HTR-8/SVneo (cell line): ENCODE measurements at regions not wholly inside any gene's neighbourhood (a gene's known extent, or its start where the extent isn't known, plus 50 kb on each side); places are given as distances from the start of the nearest gene placed in this dataset.
"Not testable (repeated sequence)": the region's sequence is repeated elsewhere in the genome, so short reads cannot be mapped to it uniquely, and the experiment has no call there.

ENCODE experiments used
- DNase-seq: peaks from one replicate; pipeline ENCODE4 v3.0.0; 2011; ENCODE audit warnings: low spot score, mixed read lengths; ENCODE audit not compliant: insufficient read length
- FAIRE-seq: peaks from 2 replicates; lab custom pipeline; 2011; peaks lifted over from hg19 to GRCh38; lab: Jason Lieb, UNC

DNA sequence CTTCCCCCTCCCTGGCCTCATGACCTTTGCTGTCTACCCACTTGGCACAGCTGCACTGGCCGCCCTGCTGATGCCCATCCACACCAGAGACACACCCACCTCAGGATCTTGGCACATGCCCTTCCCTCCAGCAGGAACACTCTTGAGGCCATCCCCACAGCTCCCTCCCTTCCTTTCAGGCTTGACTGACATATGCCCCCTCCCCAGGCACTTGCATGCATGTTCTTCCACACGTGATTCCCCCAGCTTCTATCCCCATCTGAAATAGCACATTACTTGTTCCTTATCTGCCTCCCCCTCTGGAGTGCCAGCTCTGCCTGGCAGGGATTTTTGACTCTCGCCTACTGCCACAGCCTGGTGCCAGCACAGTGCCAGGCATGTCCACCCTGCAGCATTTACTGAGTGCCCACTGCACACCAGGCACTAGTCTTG, 98.5 kb upstream of the SLC25A33 start:
- FAIRE-seq (no peak), DNase-seq (no peak)

GRCh38 chr1:9441451-9442133, 97.7 kb upstream of the SLC25A33 start:
- DNase-seq (no peak), FAIRE-seq (no peak)

DNA sequence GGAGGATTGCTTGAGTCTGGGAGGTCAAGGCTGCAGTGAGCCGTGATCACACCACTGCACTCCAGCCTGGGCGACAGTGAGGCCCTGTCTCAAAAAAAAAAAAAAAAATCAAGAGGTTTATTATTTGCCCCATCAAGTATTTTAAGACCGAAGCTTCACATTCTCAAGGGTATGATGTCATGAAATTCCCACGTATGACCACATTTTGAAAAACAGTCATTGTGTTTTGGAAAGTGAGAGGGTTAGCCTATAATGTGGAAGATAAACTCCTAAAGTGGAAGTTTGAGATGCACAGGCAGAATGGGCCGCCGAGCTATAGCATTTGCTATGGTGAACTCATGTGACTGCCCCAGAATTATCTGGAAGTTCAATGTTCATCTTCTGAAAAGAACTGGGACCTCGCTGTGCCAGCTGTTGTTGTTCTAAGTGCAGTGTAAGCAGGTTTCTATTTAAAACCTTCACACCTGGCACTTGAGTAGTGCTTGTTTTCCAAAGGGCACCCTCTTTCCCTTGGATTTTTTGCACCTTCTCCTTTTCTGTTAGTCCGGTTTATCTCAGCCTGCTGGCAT, 96.9 kb upstream of the SLC25A33 start:
- DNase-seq = no peak
- no peak for FAIRE-seq

DNA sequence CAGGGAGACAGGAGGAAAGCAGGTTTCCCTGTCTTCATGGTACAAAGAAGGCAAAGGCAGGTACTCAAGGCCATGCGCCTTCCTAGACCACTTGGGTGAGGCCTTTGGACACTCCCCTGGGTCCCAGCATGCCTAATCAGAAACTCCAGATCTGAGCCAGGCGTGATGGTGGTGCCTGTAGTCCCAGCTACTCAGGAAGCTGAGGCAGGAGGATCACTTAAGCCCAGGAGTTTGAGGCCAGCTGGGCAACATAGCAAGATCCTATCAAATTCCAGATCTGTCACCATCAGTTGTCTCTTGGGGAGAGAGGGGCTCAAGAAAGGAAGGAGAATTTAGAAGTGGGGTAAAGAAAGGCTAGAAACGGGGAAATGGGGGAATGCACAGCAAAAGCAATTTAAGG, 96.3 kb upstream of the SLC25A33 start:
- no peak for FAIRE-seq
- no peak for DNase-seq

DNA sequence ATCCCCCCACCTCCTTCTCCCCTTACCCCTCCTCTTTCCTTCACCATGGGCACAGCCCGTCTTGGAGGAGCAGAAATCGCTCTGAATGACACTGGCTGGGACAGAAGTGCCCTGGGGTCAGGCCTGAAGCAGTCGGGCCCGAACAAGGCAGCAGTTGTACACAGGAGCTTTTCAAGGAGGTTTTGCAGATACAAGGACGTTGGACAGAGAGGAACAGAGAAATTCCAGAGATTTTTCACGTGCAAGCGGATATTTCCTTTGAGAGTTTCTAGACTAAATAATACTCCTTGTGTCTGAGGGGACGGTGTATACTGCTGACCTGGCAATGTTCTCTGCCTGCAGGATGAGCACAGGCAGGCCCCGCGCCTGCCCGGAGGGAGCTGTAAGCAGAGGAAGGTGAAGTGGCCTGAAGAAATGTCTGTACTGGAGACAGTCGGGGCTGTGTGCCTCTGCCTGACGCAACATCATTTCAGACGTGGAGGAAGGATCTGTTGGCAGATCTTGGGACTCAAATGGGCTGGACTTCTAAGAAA, 95.3 kb upstream of the SLC25A33 start:
- DNase-seq (no peak), FAIRE-seq (peak; percentile 64)

- FAIRE-seq = no peak
- no peak for DNase-seq
These were observed 94.7 kb upstream of the SLC25A33 start for GRCh38 chr1:9444532-9444931.

- FAIRE-seq, DNase-seq: not testable (repeated sequence)
These were observed 94.2 kb upstream of the SLC25A33 start for GRCh38 chr1:9445081-9445480.

GRCh38 chr1:9447215-9447960, 91.9 kb upstream of the SLC25A33 start:
- FAIRE-seq (no peak), DNase-seq (no peak)

GRCh38 chr1:9448132-9449109, 90.8 kb upstream of the SLC25A33 start:
- no peak for DNase-seq
- no peak for FAIRE-seq

DNA sequence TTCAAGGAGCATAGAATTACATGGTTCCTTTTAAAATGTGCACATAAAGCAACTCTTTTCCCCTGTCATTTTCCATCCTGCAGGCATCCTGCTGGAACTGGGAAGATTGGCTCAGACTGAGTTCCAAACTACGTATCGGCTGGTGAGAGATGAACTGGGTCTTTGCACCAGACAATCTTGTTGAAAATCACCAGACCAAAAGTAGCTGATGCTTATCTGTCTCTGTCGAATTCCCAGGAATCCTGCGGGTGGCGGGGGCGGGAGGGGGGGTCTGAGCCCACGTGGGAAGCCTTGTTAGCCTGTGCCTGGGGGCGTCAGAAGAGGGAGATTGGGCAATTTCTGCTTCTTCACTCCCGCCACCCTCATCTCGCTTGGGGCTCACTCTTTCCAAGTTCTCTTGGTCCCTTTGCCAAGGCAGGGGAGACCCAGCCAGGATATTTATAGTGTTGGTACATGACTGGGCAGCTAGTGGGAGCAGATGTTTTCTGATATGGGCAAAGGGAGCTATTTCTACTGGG, 90.1 kb upstream of the SLC25A33 start:
- DNase-seq (peak; percentile 24), FAIRE-seq (no peak)

- no peak for FAIRE-seq
- DNase-seq = no peak
These were observed 89.1 kb upstream of the SLC25A33 start for GRCh38 chr1:9449976-9450696.

DNA sequence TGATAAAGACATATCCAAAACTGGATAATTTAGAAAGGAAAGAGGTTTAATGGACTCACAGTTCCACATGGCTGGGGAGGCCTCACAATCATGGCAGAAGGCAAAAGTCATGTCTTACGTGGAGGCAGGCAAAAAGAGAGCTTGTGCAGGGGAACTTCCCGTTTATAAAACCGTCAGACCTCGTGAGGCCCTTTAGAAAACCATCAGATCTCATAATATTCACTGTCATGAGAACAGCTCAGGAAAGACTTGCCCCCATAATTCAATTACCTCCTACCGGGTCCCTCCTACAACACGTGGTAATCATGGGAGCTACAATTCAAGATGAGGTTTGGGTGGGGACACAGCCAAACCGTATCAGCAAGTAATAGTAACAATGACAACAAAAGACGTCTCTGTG, 88.2 kb upstream of the SLC25A33 start:
- DNase-seq = no peak

DNA sequence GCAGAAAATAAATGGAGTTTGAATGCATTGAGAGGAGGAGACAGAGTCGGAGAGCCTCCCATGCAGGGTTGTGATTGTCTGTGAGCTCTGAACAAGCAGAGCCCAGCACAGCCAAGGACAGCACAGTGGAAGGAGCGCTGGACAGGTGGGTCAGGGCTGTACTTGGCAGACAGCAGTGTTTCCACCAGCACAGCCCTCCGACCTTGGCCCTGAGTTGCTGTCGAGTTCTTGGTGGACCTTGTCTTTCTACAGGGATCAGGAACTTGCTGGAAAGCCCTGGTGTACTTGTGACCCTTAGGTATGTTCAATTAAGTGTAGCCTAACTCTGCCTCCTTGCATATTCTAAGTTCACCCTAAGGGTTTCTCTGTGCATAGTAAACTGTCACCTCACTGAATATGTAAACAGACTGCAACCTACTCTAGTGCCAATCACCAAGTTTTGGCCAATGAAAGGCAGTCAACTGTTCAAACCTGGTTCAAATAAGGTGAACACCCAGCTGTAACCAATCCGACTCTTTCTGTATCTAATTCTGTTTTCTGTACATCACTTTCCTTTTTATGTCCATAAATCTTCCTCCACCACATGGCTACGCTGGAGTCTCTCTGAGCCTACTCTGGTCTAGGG, 86.6 kb upstream of the SLC25A33 start:
- DNase-seq = no peak
- FAIRE-seq = no peak

More for the DNA sequence above, 88.2 kb upstream of the SLC25A33 start:
- FAIRE-seq = no peak

- FAIRE-seq = peak; percentile 90
These were observed 85.9 kb upstream of the SLC25A33 start for GRCh38 chr1:9453375-9453774.

GRCh38 chr1:9453779-9454418, 85.4 kb upstream of the SLC25A33 start:
- FAIRE-seq (no peak), DNase-seq (no peak)

More at GRCh38 chr1:9453375-9453774, 85.9 kb upstream of the SLC25A33 start:
- DNase-seq = no peak

GRCh38 chr1:9454494-9455066, 84.7 kb upstream of the SLC25A33 start:
- DNase-seq (no peak), FAIRE-seq (no peak)

DNA sequence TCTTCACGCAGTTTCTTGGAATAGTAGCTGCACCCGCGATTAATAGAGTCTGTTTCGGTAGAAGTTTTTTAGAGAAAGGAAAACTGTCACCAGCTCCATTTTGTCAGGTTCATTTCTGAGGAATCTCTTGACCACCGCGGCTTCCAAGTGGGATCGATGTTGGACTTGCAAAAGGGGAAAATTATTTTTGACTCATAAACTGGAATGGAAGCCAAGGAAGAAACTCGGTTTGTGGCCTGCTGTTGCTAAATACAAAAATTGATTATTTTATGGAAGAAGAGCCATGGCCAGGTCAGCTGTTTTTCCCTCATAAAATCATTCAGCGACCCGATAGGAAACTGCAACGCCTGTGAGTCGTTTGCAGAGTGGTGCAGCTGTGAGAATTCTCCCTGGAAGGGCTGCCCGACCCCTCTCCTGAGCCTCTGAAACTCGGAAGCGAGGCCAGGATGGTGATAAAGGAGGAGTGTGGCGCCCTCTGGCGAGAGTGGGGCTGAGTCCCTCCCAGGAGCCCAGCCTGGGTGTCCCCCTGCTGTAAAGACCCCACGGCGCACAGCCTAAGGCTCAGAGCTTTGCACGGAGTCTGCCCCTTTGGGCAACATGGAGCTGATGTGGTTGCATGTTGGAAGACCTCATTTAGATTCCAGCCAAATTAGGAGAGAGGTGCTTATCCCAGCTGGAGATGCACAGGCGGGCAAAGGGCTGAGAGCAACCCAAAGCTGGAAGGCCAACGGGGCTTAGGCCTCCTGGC, 83.6 kb upstream of the SLC25A33 start:
- FAIRE-seq (no peak), DNase-seq (peak; percentile 59)
